Esophagus squamous epithelium (tissue), 5 donors: ENCODE measurements at regions not wholly inside any gene's neighbourhood (a gene's known extent, or its start where the extent isn't known, plus 50 kb on each side); places are given as distances from the start of the nearest gene placed in this dataset.

ENCODE experiments used
- DNase-seq: peaks from one replicate; lab custom pipeline; 2025; lab: John Stamatoyannopoulos, UW
- H3K27ac ChIP-seq, 4 donors: fragments of 200-600 bp; sonication (generic); one replicate each; pipeline ENCODE4 v1.5.1; 2016 to 2019; ENCODE audit warnings: mild to moderate bottlenecking in 1 of 4
- H3K27me3 ChIP-seq, 4 donors: fragments of 200-600 bp; sonication (generic); 1 replicate in 3 of 4; 2 replicates in 1 of 4; pipeline versions ENCODE4 v1.5.1 to v1.6.0; 2017 to 2021; ENCODE audit warnings: antibody characterized with exemption in 1 of 4
- H3K36me3 ChIP-seq, 3 donors: fragments of 200-600 bp; sonication (generic); one replicate each; pipeline ENCODE4 v1.5.1; 2016 to 2019
- H3K4me1 ChIP-seq, 3 donors: fragments of 200-600 bp; sonication (generic); one replicate each; pipeline ENCODE4 v1.5.1; 2017 to 2019
- H3K4me3 ChIP-seq, 4 donors: fragments of 200-600 bp; sonication (generic); 1 replicate in 3 of 4; 2 replicates in 1 of 4; pipeline ENCODE4 v1.5.1; 2016 to 2019; ENCODE audit warnings: mild to moderate bottlenecking in 2 of 4, moderate library complexity in 1 of 4
- H3K9me3 ChIP-seq, 3 donors: fragments of 200-600 bp; sonication (generic); one replicate each; pipeline ENCODE4 v1.5.1; 2016 to 2019
- POLR2A ChIP-seq, 4 donors: fragments of 450-650 bp; IDR thresholded peaks; one replicate each; pipeline ENCODE4 v1.6.1; 2017; ENCODE audit warnings: antibody characterized with exemption in 4 of 4, mild to moderate bottlenecking in 4 of 4, moderate library complexity in 3 of 4
- WGBS, 2 donors: methylation state at CpG; one replicate each; pipeline ENCODE4 v1.1.5; 2018; 5-methylcytosine and 5-hydroxymethylcytosine counted together
- intact Hi-C: fragments of 100-400 bp; cut with DNase I; formaldehyde crosslinking; loops from one replicate; pipeline ENCODE4 v1.15.0; 2022
- TF ChIP-seq, protein P1 (sequence below), 6 experiments: fragments of 450-650 bp in 4 of 6; fragments of 200-600 bp in 2 of 6; sonication (generic) in 2 of 6; IDR thresholded peaks; one replicate each; pipeline ENCODE4 v1.5.1; 2016 to 2019; ENCODE audit warnings: antibody characterized with exemption in 6 of 6, mild to moderate bottlenecking in 4 of 6, moderate library complexity in 4 of 6
- donor health status: DM: yes; HTN: yes; CAD: no.

DNA sequence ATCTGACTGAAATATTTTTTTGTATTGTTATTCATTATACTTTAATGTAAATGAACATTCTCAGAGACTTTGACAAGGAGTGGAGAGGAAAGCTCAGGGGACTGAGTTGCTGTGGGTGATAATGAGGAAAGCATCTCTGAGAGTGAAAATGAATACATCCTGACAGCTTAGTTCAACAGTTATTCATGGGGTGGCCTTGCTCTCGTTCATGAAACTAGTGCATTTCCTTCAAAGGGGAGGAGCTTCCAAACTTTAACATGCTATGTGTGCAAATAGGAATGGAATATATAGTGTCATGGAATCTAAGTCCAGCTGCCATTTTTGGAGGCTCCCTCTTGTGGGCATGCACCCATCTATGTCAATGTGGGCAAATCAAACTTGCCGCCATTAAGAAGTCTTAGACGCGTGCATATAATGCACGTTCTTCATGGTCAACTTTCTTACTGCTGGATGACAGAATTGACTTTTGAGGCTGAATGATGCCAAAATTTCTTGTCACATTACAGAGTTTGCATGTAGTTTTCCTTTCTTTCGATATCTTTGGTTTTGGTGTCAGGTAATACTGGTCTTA lies 124.3 kb upstream of the TMEM170B start:
- Histone ChIP-seq H3K9me3 (no peaks in the 10 kb centered on the region), H3K36me3 (no peaks in the 10 kb centered on the region), H3K4me3 (no peak overlapping the region), H3K27me3 (no peaks in the 10 kb centered on the region), H3K4me1 (peaks cover 0 to 21% (median 6%) of the 10 kb centered on the region in 3 donors), H3K27ac (peak overlapping the region in 2 of 4 donors; percentile 0 to 75)
- DNase-seq, result no peak
- TF ChIP-seq POLR2A (IDR thresholded peaks at IDR 0.05), result no peak
- TF ChIP-seq, protein P1, sequence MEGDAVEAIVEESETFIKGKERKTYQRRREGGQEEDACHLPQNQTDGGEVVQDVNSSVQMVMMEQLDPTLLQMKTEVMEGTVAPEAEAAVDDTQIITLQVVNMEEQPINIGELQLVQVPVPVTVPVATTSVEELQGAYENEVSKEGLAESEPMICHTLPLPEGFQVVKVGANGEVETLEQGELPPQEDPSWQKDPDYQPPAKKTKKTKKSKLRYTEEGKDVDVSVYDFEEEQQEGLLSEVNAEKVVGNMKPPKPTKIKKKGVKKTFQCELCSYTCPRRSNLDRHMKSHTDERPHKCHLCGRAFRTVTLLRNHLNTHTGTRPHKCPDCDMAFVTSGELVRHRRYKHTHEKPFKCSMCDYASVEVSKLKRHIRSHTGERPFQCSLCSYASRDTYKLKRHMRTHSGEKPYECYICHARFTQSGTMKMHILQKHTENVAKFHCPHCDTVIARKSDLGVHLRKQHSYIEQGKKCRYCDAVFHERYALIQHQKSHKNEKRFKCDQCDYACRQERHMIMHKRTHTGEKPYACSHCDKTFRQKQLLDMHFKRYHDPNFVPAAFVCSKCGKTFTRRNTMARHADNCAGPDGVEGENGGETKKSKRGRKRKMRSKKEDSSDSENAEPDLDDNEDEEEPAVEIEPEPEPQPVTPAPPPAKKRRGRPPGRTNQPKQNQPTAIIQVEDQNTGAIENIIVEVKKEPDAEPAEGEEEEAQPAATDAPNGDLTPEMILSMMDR (IDR thresholded peaks at IDR 0.05), result peak in 1 of 6 experiments; percentile 6
- 89 to 92% methylated on average over 6 of the region's 6 CpGs for WGBS, 2 donors
- intact Hi-C loops, result no loop called here

DNA sequence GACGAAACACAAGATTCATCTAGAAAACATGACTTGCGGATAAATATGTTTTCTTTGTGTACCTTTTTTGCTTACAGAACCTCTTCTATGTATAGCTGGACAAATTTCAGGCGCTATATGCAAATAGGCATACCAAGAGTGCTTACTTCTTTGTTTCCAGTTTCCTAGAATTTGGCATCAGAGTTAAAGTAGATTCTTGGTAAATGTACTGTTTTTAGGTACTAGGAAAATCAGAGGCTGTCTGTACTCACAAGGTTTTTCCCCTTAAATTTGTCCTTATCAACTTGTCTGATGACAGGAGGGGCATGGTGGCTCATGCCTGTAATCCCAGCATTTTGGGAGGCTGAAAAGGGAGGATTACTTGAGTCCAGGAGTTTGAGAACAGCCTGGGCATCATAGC lies 124.9 kb upstream of the TMEM170B start:
- intact Hi-C loops, result no loop called here
- DNase-seq, result no peak
- Histone ChIP-seq H3K4me3 (no peak overlapping the region), H3K36me3 (no peaks in the 10 kb centered on the region), H3K27ac (peak overlapping the region in 2 of 4 donors; percentile 0 to 42), H3K9me3 (no peaks in the 10 kb centered on the region), H3K27me3 (no peaks in the 10 kb centered on the region), H3K4me1 (peaks cover 0 to 21% (median 6%) of the 10 kb centered on the region in 3 donors)
- no peak for TF ChIP-seq POLR2A (IDR thresholded peaks at IDR 0.05)
- TF ChIP-seq, protein P1 (IDR thresholded peaks at IDR 0.05), result no peak
- 76 to 96% methylated on average over 3 of the region's 3 CpGs for WGBS, 2 donors

DNA sequence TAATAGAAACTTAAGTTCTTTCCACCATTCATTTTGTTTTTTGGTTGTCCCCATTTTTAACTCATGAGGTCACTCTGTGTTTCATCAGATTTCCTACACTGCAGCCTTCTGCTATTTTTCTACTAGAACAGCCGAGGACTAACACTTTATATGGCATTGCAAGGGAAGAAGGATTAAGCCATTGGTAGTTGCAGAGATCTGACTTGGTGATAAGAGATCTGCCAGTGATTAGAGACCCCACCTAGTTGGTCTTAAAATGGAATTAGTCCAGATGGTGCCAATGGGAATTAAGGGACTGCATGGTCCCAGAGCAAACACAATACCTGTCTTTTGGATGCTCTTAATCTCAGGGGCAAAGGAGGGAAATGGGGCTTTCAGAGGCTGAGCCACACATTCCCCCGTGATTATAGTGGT lies 125.5 kb upstream of the TMEM170B start:
- Histone ChIP-seq H3K27ac (peak overlapping the region in 3 of 4 donors; percentile 42 to 66 (median 49)), H3K36me3 (no peaks in the 10 kb centered on the region), H3K27me3 (no peaks in the 10 kb centered on the region), H3K9me3 (no peaks in the 10 kb centered on the region), H3K4me3 (no peak overlapping the region), H3K4me1 (peaks cover 0 to 21% (median 6%) of the 10 kb centered on the region in 3 donors)
- intact Hi-C loops, result no loop called here
- 64 to 83% methylated on average over 2 of the region's 2 CpGs for WGBS, 2 donors
- no peak for TF ChIP-seq POLR2A (IDR thresholded peaks at IDR 0.05)
- TF ChIP-seq, protein P1 (IDR thresholded peaks at IDR 0.05), result no peak
- DNase-seq, result no peak

DNA sequence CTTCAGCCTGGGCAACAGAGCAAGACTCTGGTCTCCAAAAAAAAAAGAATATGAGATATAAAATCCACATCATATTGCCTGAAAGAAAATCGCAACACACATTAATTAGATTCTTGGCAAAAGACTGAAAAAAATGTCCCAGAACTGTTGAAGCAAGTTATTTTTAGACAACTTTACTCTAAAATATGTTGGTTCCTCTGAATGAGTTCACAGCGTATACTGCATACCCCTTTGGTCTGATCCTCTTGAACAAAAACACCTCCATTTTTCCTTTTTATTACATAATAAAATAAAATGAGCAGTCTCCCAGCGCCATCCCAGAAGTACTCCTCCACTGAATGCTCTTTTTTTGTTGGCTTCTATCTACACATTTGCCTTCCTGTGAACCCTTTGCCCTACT lies 126.0 kb upstream of the TMEM170B start:
- Histone ChIP-seq H3K36me3 (no peaks in the 10 kb centered on the region), H3K4me3 (no peak overlapping the region), H3K27ac (peak overlapping the region in 3 of 4 donors; percentile 42 to 66 (median 49)), H3K9me3 (no peaks in the 10 kb centered on the region), H3K27me3 (no peaks in the 10 kb centered on the region), H3K4me1 (peaks cover 0 to 21% (median 6%) of the 10 kb centered on the region in 3 donors)
- no peak for DNase-seq
- intact Hi-C loops, result no loop called here
- TF ChIP-seq, protein P1 (IDR thresholded peaks at IDR 0.05), result no peak
- TF ChIP-seq POLR2A (IDR thresholded peaks at IDR 0.05), result no peak
- WGBS, 2 donors, result 74 to 81% methylated on average over 3 of the region's 3 CpGs

DNA sequence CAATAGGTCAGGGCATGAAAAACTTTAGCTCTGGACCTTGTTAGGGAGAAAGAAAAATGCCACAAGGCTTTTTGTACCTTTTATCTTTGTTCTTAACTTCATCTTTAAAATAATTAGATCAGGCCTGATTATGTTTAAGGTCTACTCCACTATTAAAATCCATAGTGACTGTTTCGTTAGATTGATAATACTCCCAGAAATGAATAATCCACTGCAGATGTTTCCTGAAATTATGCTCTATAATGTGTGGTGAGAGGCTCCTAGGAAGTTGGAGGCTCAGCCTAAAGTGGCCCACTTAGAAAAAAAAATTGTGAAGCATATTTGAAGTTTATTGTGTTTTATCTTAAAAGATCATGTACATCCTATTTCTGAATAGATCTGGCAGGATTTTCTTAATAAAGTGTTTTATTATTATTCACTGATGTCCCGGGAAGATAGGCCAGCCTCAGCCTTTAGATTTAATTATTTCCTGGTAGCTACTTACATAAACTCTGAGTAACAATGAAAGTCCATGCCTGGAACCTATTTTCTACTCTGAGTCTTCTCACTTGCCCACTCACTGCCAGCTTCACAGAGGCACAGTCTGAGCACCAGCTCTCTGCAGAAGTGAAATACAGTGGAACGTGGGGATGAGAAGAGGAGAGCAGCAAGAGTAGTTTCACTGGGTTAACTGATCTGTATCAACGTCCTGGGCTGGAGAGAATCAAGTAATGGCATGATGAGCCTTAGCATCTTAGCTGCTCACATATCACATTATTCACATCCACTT lies 126.8 kb upstream of the TMEM170B start:
- Histone ChIP-seq H3K36me3 (no peaks in the 10 kb centered on the region), H3K4me3 (no peak overlapping the region), H3K9me3 (no peaks in the 10 kb centered on the region), H3K27me3 (no peaks in the 10 kb centered on the region), H3K4me1 (peaks cover 0 to 21% (median 6%) of the 10 kb centered on the region in 3 donors), H3K27ac (peak overlapping the region in 2 of 4 donors; percentile 42 to 54)
- no peak for TF ChIP-seq POLR2A (IDR thresholded peaks at IDR 0.05)
- TF ChIP-seq, protein P1 (IDR thresholded peaks at IDR 0.05), result no peak
- DNase-seq, result no peak
- intact Hi-C loops, result no loop called here
- 43 to 62% methylated on average over 4 of the region's 4 CpGs for WGBS, 2 donors
